ENCODE measurements at regions not wholly inside any gene's neighbourhood (a gene's known extent, or its start where the extent isn't known, plus 50 kb on each side); places are given as distances from the start of the nearest gene placed in this dataset.

DNA sequence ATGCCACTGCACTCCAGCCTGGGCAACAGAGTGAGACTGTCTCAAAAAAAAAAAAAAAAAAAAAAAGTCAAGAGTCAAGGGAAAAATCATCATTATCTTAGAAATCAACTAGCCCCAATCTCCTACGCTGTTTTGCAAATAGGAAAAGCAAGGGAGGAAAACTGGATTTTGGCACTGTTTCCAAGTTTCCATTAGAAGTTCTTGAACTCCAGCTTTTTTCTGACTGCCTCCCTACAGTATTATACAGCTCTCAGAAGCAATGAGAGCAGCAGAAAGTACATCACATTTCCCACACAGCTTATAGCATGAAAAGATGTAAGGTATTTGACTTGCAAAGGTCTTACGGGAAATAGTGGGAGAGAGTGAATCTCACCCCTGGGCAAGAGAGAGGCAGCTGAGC is 127.8 kb downstream of the OSR1 start:
- no peak for DNase-seq (ENCODE audit: low read depth)
- in situ Hi-C loops (cut with HindIII; ENCODE audit: low sequenced_read_pairs), result loop anchor here (5.0 kb wide), 1 partner anchor 52 kb away; no protein-coding TSS in a partner anchor
- H3K4me3 ChIP-seq (ENCODE audit: low read depth, low read length), result no peak overlapping the region
- TF ChIP-seq, protein P1, sequence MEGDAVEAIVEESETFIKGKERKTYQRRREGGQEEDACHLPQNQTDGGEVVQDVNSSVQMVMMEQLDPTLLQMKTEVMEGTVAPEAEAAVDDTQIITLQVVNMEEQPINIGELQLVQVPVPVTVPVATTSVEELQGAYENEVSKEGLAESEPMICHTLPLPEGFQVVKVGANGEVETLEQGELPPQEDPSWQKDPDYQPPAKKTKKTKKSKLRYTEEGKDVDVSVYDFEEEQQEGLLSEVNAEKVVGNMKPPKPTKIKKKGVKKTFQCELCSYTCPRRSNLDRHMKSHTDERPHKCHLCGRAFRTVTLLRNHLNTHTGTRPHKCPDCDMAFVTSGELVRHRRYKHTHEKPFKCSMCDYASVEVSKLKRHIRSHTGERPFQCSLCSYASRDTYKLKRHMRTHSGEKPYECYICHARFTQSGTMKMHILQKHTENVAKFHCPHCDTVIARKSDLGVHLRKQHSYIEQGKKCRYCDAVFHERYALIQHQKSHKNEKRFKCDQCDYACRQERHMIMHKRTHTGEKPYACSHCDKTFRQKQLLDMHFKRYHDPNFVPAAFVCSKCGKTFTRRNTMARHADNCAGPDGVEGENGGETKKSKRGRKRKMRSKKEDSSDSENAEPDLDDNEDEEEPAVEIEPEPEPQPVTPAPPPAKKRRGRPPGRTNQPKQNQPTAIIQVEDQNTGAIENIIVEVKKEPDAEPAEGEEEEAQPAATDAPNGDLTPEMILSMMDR (IDR thresholded peaks at IDR 0.05; ENCODE audit: low read depth, low read length, missing control alignments), result no peak

DNA sequence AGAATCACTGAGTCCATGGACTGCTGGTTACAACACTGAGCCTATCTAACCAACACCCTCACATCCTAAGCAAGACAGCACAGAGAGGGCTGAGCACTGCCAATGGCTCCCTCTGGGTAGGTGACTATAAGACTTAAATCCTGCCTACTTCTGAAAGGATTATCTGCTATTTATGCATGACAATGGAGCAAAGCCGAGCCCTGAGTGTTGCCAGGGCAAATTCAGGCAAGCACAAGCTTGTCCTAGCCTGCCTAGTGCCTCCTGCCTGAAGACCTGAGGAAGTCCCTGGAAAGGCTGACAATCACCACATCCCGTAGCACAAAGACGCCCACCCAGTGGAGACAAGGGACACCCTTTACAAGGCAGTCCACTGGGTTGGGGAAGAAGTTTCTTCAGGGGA is 129.7 kb downstream of the OSR1 start:
- TF ChIP-seq, protein P1 (IDR thresholded peaks at IDR 0.05; ENCODE audit: low read depth, low read length, missing control alignments), result no peak
- in situ Hi-C loops (cut with HindIII; ENCODE audit: low sequenced_read_pairs), result no loop called here

DNA sequence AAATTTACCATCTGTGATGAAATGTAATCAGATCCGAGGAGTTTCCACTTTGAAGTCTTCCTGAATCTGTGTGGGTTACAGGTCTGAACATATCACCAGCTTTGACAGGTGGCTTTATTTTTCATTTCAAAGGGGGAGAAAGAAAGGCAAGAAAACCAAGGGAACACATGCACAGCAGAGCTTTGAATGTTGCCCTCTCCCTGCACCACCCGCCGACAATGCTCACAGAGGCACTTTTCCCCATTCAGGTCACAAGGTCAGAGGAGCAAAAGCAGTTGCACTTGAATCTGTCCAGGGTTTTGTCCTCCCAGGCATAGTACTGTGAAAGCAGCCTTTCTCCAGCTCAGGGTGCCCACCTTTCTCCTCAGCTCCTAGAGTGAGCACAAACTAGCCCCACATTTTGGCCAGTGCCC is 130.2 kb downstream of the OSR1 start:
- H3K4me3 ChIP-seq (ENCODE audit: low read depth, low read length), result no peak overlapping the region
- DNase-seq (ENCODE audit: low read depth), result no peak
- TF ChIP-seq, protein P1 (IDR thresholded peaks at IDR 0.05; ENCODE audit: low read depth, low read length, missing control alignments), result no peak
- in situ Hi-C loops (cut with HindIII; ENCODE audit: low sequenced_read_pairs), result no loop called here

More for the DNA sequence above, 129.7 kb downstream of the OSR1 start:
- DNase-seq (ENCODE audit: low read depth), result no peak
- H3K4me3 ChIP-seq (ENCODE audit: low read depth, low read length), result no peak overlapping the region

DNA sequence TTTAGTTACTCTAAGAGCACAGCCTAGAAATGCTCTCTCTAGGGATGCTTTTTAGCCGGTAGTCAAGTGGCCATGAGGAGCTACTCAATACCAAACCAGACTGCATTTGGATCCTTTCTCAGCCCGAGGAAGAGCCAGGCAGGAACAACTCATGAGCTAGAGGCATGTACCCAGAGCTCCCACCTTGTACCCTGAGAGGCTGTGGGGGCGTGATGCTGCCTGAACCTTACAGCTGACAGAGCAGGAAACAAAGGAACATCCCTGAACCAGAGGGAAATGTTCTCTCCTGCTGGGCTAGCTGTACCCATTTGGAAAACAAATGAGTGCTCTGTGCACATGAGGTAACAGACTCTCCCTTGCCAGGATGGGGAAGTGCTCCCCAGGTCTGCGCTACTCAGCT is 131.6 kb downstream of the OSR1 start:
- in situ Hi-C loops (cut with HindIII; ENCODE audit: low sequenced_read_pairs), result no loop called here

DNA sequence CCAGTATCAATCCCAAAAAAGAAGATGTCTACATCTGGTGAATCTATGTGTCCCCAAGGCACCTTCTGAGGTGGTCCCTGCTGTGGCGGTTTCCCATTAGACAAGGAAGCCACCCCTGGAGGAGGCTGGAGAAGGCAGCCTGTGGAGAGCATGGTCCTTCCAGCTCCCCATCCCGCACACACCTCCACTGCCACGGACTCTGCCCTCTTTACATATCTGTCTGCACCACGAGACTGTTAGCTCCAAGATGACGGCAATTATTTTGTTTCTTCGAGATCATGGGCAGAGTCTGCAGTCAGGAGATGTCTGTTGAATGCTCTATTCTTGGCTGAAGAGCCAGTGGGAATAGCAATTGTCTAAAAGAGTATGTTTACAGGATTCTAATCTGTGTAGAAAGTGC is 132.0 kb downstream of the OSR1 start:
- TF ChIP-seq, protein P1 (IDR thresholded peaks at IDR 0.05; ENCODE audit: low read depth, low read length, missing control alignments), result no peak
- in situ Hi-C loops (cut with HindIII; ENCODE audit: low sequenced_read_pairs), result no loop called here
- H3K4me3 ChIP-seq (ENCODE audit: low read depth, low read length), result no peak overlapping the region
- DNase-seq (ENCODE audit: low read depth), result no peak

More for the DNA sequence above, 131.6 kb downstream of the OSR1 start:
- DNase-seq (ENCODE audit: low read depth), result no peak
- TF ChIP-seq, protein P1 (IDR thresholded peaks at IDR 0.05; ENCODE audit: low read depth, low read length, missing control alignments), result no peak
- no peak overlapping the region for H3K4me3 ChIP-seq (ENCODE audit: low read depth, low read length)

DNA sequence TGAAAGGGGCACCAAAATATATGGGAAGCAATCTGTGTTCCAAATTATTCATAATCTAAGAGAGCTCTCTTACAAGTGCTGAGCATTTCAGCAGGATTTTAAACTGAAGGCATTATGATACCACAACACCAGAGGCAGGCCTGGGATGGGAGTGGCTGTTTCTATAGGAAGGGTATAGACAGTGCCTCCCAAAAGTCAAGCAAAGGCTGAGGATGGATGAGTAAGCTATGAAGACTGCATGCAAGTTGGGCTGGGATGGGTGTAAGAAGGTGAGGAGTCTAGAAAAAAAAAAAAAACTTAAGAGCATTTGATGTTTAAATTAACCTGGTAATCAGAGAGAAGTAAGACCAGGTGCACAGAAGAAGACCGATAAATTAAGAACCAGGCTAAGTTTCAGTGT is 132.5 kb downstream of the OSR1 start:
- TF ChIP-seq, protein P1 (IDR thresholded peaks at IDR 0.05; ENCODE audit: low read depth, low read length, missing control alignments), result no peak
- no peak for DNase-seq (ENCODE audit: low read depth)
- H3K4me3 ChIP-seq (ENCODE audit: low read depth, low read length), result no peak overlapping the region
- in situ Hi-C loops (cut with HindIII; ENCODE audit: low sequenced_read_pairs), result no loop called here

DNA sequence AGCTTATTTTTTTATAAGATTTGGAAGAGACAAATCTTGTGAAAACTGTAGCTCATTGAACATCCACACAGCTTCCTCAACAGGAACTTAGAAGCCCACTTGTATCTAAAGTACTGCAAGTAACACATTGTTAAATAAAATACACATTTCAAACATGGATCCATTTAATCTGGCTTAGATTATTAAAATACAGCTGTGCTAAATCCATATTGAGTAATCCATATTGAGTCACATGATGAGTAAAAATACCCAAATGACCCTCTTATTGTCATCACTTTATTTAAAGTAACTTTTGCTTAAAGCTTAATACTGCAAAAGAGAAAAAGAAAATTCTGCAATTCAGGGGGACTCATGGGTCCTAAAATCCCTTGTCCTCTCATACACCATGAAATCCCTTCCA is 133.3 kb downstream of the OSR1 start:
- no peak overlapping the region for H3K4me3 ChIP-seq (ENCODE audit: low read depth, low read length)
- no peak for DNase-seq (ENCODE audit: low read depth)
- TF ChIP-seq, protein P1 (IDR thresholded peaks at IDR 0.05; ENCODE audit: low read depth, low read length, missing control alignments), result no peak
- in situ Hi-C loops (cut with HindIII; ENCODE audit: low sequenced_read_pairs), result no loop called here

All from astrocyte of the cerebellum (primary cell).